ENCODE measurements at regions not wholly inside any gene's neighbourhood (a gene's known extent, or its start where the extent isn't known, plus 50 kb on each side); places are given as distances from the start of the nearest gene placed in this dataset.

DNA sequence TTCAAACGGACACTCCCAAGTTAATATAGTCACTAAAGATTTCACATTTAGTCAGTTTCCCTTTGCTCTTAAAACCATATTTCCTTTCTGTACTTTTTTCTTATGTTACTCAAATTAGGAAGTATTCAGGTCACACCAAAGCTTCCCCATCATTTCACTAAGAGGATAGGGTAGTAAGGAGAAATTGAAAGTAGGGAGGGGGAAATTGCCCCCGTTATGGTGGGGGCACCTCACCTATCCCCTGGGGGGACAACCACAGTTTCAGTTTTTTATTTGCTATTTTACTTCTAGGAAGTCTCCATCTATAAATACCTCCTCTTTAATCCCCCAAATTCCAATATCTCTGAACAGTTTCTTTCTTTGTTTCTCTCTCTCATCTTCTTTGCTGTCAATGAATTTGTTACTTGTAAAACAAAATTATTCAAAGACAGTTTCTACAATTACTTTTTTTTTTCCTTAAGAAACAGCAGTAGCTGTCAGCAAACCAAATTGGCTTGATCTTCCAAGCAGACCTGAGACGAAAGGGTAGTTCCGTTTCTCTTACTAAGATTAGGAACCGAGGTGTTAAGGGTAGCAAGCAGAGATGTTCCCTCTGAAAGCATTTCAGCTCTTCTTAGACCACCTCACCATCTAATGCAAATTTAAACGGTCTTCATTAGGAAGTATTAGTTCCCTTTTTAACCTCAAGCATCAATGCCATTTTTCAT, 160.2 kb upstream of the KLF3 start (continued):
- TF ChIP-seq, protein P1, sequence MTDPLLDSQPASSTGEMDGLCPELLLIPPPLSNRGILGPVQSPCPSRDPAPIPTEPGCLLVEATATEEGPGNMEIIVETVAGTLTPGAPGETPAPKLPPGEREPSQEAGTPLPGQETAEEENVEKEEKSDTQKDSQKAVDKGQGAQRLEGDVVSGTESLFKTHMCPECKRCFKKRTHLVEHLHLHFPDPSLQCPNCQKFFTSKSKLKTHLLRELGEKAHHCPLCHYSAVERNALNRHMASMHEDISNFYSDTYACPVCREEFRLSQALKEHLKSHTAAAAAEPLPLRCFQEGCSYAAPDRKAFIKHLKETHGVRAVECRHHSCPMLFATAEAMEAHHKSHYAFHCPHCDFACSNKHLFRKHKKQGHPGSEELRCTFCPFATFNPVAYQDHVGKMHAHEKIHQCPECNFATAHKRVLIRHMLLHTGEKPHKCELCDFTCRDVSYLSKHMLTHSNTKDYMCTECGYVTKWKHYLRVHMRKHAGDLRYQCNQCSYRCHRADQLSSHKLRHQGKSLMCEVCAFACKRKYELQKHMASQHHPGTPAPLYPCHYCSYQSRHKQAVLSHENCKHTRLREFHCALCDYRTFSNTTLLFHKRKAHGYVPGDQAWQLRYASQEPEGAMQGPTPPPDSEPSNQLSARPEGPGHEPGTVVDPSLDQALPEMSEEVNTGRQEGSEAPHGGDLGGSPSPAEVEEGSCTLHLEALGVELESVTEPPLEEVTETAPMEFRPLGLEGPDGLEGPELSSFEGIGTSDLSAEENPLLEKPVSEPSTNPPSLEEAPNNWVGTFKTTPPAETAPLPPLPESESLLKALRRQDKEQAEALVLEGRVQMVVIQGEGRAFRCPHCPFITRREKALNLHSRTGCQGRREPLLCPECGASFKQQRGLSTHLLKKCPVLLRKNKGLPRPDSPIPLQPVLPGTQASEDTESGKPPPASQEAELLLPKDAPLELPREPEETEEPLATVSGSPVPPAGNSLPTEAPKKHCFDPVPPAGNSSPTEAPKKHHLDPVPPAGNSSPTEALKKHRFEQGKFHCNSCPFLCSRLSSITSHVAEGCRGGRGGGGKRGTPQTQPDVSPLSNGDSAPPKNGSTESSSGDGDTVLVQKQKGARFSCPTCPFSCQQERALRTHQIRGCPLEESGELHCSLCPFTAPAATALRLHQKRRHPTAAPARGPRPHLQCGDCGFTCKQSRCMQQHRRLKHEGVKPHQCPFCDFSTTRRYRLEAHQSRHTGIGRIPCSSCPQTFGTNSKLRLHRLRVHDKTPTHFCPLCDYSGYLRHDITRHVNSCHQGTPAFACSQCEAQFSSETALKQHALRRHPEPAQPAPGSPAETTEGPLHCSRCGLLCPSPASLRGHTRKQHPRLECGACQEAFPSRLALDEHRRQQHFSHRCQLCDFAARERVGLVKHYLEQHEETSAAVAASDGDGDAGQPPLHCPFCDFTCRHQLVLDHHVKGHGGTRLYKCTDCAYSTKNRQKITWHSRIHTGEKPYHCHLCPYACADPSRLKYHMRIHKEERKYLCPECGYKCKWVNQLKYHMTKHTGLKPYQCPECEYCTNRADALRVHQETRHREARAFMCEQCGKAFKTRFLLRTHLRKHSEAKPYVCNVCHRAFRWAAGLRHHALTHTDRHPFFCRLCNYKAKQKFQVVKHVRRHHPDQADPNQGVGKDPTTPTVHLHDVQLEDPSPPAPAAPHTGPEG (CRISPR knock-in tag; IDR thresholded peaks at IDR 0.05): no peak
- TF ChIP-seq U2AF2 (IDR thresholded peaks at IDR 0.05; ENCODE audit: low read depth, low read length): no peak
- TF ChIP-seq, protein P2, sequence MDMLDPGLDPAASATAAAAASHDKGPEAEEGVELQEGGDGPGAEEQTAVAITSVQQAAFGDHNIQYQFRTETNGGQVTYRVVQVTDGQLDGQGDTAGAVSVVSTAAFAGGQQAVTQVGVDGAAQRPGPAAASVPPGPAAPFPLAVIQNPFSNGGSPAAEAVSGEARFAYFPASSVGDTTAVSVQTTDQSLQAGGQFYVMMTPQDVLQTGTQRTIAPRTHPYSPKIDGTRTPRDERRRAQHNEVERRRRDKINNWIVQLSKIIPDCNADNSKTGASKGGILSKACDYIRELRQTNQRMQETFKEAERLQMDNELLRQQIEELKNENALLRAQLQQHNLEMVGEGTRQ (IDR thresholded peaks at IDR 0.05; ENCODE audit: low read depth, low read length): no peak
- TF ChIP-seq, protein P2 (CRISPR knock-in tag; IDR thresholded peaks at IDR 0.05; ENCODE audit: borderline replicate concordance): no peak

DNA sequence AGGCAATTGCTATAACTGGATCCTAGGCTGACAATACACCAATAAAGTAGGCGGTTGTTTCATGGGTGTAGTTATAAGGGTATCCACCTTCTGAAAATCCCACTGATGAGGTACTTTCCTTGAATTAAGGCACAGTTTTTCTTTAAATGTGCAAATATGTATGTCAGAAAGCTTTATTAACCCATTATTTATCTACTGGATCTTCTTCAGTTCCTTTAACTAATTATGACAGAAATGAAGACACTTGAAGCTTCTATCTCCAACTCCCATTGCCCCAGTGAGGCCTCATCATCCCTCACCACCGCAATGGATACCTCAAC, 159.6 kb upstream of the KLF3 start:
- H3K27me3 ChIP-seq (ENCODE audit: control insufficient read depth in 1 of 2, insufficient read depth in 2 of 2, low read length in 2 of 2): no peaks in the 10 kb centered on the region
- H4K20me1 ChIP-seq (ENCODE audit: insufficient read depth, low read length): no peaks in the 10 kb centered on the region
- in situ Hi-C loops (cut with HindIII; ENCODE audit: extremely low pct_ligation_motif_present, low pct_unique_long_range_greater_than_20kb) (no loop called here), intact Hi-C loops (cut with micrococcal nuclease; ENCODE audit: unreplicated experiment) (no loop called here)
- H3K27ac ChIP-seq (ENCODE audit: extremely low read length, insufficient read depth, low read length): no peak overlapping the region
- no peak overlapping the region for H3K4me2 ChIP-seq (ENCODE audit: low read depth, low read length)
- no peak overlapping the region for H3K9ac ChIP-seq (ENCODE audit: insufficient read depth, low read depth, low read length)
- ATAC-seq: no peak
- H3K4me3 ChIP-seq (replicated peaks in 1 of 3; ENCODE audit: insufficient read depth in 1 of 3, low read depth in 2 of 3, low read length in 3 of 3): no peak overlapping the region
- no peak for DNase-seq (ENCODE audit: low spot score)
- H3K36me3 ChIP-seq (replicated peaks in 1 of 2; ENCODE audit: control insufficient read depth in 1 of 2, insufficient read depth in 2 of 2, low read length in 2 of 2): no peaks in the 10 kb centered on the region
- BruUV-seq (replicated peaks): no TSS peak
- H2AFZ ChIP-seq (ENCODE audit: low read length): no peak overlapping the region
- no peaks in the 10 kb centered on the region for H3K9me3 ChIP-seq (ENCODE audit: low read length)
- CTCF ChIA-PET (ENCODE audit: low intra/inter-chr PET ratio, low total read pairs): no interaction called here
- no peaks in the 10 kb centered on the region for H3K79me2 ChIP-seq (ENCODE audit: insufficient read depth, low read length)
- POLR2A ChIA-PET: no interaction called here
- WGBS (ENCODE audit: low lambda C conversion rate): 92% methylated on average over 2 of the region's 2 CpGs
- H3K4me1 ChIP-seq (ENCODE audit: insufficient read depth, low read length): no peaks in the 10 kb centered on the region
- no peak for FAIRE-seq
- TF ChIP-seq SIN3A (IDR thresholded peaks at IDR 0.05; ENCODE audit: borderline replicate concordance, low read depth, low read length) (no peak), ZNF703 (CRISPR knock-in tag; IDR thresholded peaks at IDR 0.05; ENCODE audit: borderline replicate concordance) (no peak), KDM4B (CRISPR knock-in tag; IDR thresholded peaks at IDR 0.05) (no peak), EED (CRISPR knock-in tag; IDR thresholded peaks at IDR 0.05) (no peak)
- TF ChIP-seq, protein P3, sequence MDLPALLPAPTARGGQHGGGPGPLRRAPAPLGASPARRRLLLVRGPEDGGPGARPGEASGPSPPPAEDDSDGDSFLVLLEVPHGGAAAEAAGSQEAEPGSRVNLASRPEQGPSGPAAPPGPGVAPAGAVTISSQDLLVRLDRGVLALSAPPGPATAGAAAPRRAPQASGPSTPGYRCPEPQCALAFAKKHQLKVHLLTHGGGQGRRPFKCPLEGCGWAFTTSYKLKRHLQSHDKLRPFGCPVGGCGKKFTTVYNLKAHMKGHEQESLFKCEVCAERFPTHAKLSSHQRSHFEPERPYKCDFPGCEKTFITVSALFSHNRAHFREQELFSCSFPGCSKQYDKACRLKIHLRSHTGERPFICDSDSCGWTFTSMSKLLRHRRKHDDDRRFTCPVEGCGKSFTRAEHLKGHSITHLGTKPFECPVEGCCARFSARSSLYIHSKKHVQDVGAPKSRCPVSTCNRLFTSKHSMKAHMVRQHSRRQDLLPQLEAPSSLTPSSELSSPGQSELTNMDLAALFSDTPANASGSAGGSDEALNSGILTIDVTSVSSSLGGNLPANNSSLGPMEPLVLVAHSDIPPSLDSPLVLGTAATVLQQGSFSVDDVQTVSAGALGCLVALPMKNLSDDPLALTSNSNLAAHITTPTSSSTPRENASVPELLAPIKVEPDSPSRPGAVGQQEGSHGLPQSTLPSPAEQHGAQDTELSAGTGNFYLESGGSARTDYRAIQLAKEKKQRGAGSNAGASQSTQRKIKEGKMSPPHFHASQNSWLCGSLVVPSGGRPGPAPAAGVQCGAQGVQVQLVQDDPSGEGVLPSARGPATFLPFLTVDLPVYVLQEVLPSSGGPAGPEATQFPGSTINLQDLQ (CRISPR knock-in tag; IDR thresholded peaks at IDR 0.05): no peak
